ENCODE measurements at regions not wholly inside any gene's neighbourhood (a gene's known extent, or its start where the extent isn't known, plus 50 kb on each side); places are given as distances from the start of the nearest gene placed in this dataset.
A peak's percentile ranks its signal among the peaks of the same experiment; 100 is the strongest.

GRCh38 chr1:232477728-232478127 is 152.2 kb downstream of the SIPA1L2 start:
- Histone ChIP-seq H3K4me3 (ENCODE audit: low read depth, low read length) (no peak overlapping the region), H3K36me3 (replicated peaks) (no peaks in the 10 kb centered on the region), H3K27me3 (replicated peaks) (no peaks in the 10 kb centered on the region), H3K27ac (no peak overlapping the region)
- in situ Hi-C loops (cut with HindIII; ENCODE audit: low pct_ligation_motif_present, low sequenced_read_pairs) = no loop called here
- peak; percentile 94 for DNase-seq
- no peak for TF ChIP-seq CTCF (IDR thresholded peaks at IDR 0.05; ENCODE audit: low read depth, low read length, missing control alignments)

- no peaks in the 10 kb centered on the region for H3K36me3 ChIP-seq (replicated peaks)
- no peaks in the 10 kb centered on the region for H3K27me3 ChIP-seq (replicated peaks)
- no peak overlapping the region for H3K4me3 ChIP-seq (ENCODE audit: low read depth, low read length)
- DNase-seq = peak; percentile 37
- no peak overlapping the region for H3K27ac ChIP-seq
- no peak for TF ChIP-seq CTCF (IDR thresholded peaks at IDR 0.05; ENCODE audit: low read depth, low read length, missing control alignments)
- in situ Hi-C loops (cut with HindIII; ENCODE audit: low pct_ligation_motif_present, low sequenced_read_pairs) = no loop called here
Measured at GRCh38 chr1:232476538-232476950, 153.4 kb downstream of the SIPA1L2 start.

- H3K4me3 ChIP-seq (ENCODE audit: low read depth, low read length) = no peak overlapping the region
- H3K27ac ChIP-seq = no peak overlapping the region
- in situ Hi-C loops (cut with HindIII; ENCODE audit: low pct_ligation_motif_present, low sequenced_read_pairs) = no loop called here
- peak; percentile 38 for DNase-seq
- H3K36me3 ChIP-seq (replicated peaks) = no peaks in the 10 kb centered on the region
- TF ChIP-seq CTCF (IDR thresholded peaks at IDR 0.05; ENCODE audit: low read depth, low read length, missing control alignments) = no peak
- no peaks in the 10 kb centered on the region for H3K27me3 ChIP-seq (replicated peaks)
Measured at GRCh38 chr1:232474826-232475225, 155.1 kb downstream of the SIPA1L2 start.

- Histone ChIP-seq H3K36me3 (replicated peaks) (no peaks in the 10 kb centered on the region), H3K27me3 (replicated peaks) (no peaks in the 10 kb centered on the region), H3K27ac (no peak overlapping the region), H3K4me3 (ENCODE audit: low read depth, low read length) (no peak overlapping the region)
- no peak for TF ChIP-seq CTCF (IDR thresholded peaks at IDR 0.05; ENCODE audit: low read depth, low read length, missing control alignments)
- in situ Hi-C loops (cut with HindIII; ENCODE audit: low pct_ligation_motif_present, low sequenced_read_pairs) = no loop called here
- DNase-seq = no peak
Measured at GRCh38 chr1:232473900-232474299, 156.0 kb downstream of the SIPA1L2 start.

- in situ Hi-C loops (cut with HindIII; ENCODE audit: low pct_ligation_motif_present, low sequenced_read_pairs) = no loop called here
Measured at GRCh38 chr1:232473324-232473723, 156.6 kb downstream of the SIPA1L2 start.

More at GRCh38 chr1:232473324-232473723, 156.6 kb downstream of the SIPA1L2 start:
- no peak overlapping the region for H3K4me3 ChIP-seq (ENCODE audit: low read depth, low read length)
- peak overlapping the region; percentile 35 for H3K27ac ChIP-seq
- no peak for TF ChIP-seq CTCF (IDR thresholded peaks at IDR 0.05; ENCODE audit: low read depth, low read length, missing control alignments)
- no peaks in the 10 kb centered on the region for H3K36me3 ChIP-seq (replicated peaks)
- H3K27me3 ChIP-seq (replicated peaks) = no peaks in the 10 kb centered on the region
- DNase-seq = peak; percentile 48
